Stimulated activated CD8-positive, alpha-beta memory T cell treated with anti-CD3 and anti-CD28 coated beads, Interleukin-2, amount 100 ng/mL, for 48 hours (primary cell): ENCODE measurements at regions not wholly inside any gene's neighbourhood (a gene's known extent, or its start where the extent isn't known, plus 50 kb on each side); places are given as distances from the start of the nearest gene placed in this dataset.

ENCODE experiments used
- DNase-seq, 2 donors: peaks; one replicate each; pipeline ENCODE4 v3.0.0-alpha.2; 2020; ENCODE audit warnings: low read depth in 2 of 2

DNA sequence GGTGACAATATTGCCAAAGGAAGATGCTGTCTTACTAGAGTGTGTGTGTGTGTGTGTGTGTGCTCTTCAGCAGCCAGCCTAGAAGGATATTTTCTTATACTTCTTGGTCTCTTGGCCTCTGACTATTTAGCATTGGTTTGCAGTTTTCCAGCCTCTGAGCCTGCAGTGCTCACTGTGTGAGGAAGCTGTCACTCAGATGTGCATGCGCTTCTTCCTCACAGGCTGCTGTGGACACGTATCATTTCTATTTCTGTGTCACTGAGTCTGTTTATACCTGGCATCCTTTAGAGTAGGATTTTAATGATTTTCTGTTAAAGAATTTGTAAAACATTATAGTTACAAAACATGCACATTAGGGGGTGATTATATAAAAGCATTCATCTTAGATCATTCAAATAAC lies 83.3 kb downstream of the ALDH8A1 start:
- no peak for DNase-seq

DNA sequence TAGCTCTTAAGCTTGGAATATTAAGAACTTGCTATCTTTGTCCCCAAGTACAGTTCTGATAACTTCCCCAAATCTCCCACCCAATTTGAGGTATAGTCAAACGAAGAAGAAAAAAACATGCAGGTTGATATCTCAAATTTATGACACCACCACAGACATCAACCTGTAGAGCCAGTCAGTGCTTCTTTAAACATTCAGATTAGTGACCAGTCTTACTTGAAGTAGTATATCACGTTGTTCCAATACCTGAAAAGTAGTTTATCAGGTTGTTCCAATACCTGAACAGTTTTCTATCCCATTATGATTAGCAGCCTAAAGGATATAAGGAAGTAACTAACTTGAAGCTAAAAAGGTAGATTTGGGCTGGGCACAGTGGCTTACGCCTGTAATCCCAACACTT lies 85.3 kb downstream of the ALDH8A1 start:
- DNase-seq: no peak

DNA sequence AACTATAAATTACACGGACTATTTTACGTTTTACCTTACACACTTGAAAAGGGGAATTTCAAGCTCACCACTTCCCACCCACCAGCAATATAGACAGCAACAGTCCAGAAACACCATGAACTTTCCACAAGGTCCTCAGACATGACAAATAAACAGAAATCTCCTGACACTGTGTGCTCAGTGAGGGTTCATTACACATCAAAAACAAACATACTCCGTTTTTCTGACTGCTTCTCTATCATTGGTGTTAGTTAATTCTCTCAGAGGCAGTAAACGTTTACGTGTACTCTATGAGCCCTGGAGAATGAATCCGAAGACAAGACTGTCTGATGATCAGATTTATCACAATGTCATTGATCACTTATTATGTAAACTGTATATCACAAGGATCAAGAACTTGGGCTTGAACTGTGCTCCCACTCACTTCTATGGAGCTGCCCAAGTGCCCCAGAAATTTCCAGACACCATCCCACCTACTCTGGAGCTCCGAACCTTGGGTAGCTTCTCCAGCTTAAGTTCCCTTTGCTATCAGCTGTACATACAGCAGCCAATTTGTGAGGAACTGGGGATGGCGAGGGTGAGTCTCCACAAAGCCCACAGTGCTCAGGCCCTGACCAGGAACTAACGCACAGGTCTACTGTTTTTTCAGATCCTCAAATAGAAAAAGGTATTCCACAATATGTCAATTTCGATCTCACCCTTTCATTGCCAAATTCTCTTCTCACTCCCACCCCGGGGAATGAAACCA lies 86.0 kb downstream of the ALDH8A1 start:
- DNase-seq: no peak

DNA sequence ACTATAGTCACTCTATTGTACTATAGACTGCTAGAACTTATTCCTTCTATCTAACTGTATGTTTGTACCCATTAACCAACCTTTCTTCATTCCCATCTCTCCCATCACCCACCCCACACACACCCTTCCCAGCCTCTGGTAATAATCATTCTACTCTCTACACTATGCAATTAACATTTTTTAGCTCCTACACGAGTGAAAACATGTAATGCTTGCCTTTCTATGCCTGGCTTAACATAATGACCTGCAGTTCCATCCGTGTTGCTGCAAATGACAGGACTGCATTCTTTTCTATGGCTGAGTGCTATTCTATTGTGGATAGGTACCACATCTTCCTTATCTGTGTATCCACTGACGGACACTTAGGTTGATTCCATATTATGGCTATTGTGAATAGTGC lies 95.5 kb downstream of the ALDH8A1 start:
- DNase-seq: no peak

DNA sequence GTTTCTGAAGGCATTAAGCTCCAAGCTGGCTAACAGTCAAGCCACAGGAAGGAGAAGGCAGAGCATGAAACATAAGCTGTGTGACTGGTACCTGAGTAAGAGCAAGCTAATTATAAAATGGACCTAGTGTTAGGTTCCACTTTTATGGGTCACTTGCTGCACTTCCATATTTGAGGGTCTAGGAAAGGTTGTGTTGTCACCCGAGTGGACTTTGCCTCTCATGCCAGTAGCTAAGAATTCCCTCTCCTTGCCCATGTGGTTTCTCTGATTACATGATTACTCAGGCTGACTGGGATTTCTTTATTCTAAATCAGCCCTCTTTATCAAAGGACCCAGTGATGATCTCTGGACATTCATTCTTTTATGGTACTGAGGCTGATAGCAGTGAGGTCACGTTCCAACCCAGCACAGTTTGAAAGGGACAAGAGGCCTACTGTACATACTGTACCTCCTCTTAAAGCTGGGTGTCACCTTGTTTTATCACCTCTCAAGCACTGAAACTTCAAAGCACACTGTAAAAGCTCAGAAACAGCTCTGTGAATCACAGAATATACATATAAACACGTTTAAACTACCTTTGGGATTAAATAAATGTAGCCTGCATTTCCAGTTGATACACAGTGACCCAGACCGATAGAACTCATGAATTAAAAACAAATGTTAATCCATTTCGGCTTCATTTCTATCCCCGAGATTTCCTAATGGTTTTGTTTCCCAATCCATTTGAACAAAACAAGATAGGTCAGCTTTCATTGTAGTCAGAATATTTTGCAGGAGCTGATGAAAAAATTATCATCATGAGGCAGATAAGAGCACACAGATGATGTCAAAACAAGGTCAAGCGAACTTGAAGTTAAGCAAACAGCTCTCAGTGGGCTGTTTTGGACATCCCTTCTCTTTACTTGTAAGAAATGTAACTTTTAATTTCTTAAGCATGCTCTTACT lies 96.5 kb downstream of the ALDH8A1 start:
- no peak for DNase-seq

DNA sequence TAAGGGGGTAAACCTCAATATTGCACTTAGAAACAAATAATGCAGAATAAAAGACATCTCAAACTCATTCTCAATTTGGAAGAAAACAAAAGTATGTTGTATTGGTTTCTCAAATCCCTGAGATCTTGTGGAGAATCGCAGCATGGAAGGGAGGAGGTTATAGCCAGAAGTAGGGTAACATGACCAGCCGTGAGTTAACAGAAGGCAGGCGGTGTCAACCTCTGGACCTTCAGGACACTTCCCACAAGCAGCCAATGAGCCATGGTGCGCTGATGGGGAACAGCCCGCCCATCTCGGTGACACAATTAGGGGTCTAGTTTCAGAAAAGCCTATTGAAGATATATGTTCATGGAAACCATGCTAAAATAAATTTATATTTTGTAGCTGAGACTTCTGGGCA lies 98.4 kb downstream of the ALDH8A1 start:
- DNase-seq: no peak

DNA sequence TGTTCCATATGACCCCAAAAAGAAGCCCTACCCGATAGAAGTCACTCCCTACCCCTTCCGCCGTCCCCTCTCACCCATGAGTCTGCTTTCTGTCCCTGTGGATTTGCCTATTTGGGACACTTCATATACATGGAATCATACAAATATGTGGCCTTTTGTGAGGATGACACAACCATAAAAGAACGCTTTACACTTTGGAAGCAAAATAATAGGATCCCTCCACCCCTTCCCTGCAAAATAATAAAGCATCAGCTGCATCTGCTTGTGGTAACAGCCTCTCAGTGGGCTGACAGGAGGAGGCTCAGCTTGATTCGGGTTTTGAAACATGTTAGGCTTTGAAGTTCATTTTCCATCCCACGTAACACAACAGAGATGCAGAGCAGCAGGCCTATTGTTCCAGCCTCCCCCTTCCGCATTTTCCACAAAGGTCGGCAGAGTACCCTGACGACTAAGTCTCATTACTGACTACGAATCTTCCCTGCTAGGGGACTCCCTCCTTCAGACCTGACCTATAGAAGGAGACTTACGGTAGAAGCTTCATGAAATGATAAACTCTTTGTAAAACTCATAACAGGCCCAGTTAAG lies 99.1 kb downstream of the ALDH8A1 start:
- DNase-seq: no peak

DNA sequence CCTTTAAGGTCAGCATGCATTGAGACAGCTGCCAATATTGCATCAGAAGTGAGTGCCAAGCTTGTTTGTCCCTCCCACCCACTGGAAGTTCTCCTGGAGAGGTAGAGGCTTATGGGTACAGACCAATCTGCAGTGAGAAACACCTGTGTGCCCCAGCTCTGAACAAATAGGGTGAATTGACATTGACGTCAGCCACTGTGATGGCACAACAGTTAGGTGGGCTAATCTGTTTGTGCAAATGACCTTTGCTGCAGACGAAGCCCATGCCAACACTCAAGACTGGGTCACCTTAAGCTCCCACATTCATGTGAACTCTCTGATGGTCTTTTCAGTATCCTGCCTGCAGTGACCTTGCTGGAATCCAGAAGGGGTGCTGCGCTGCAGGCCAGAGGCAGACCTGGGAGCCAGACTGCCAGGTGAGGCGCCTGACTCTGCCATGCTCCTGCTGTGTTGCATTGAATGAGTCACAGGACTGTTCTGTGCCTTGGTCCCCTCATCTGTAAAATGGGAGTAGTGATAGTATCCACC lies 99.9 kb downstream of the ALDH8A1 start:
- no peak for DNase-seq

DNA sequence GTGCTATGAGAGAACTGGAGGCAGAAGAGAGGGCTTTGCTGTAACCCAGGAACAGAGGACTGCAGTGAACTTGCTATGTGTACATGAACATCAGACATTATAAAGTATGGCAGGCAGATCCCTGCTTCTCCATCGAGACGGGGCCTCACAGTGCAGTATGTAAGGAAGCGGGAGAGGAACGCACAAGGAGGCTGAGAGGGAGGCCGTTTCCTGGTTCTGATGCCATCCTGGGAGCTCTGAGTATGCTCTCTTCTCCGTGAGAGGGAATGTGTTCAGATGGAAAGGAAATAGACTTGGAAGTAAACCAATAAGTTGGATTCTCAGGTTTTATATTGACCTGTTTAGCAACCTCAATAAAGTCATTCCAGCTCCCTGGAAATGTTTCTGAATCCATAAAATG lies 101.8 kb downstream of the ALDH8A1 start:
- DNase-seq: no peak

DNA sequence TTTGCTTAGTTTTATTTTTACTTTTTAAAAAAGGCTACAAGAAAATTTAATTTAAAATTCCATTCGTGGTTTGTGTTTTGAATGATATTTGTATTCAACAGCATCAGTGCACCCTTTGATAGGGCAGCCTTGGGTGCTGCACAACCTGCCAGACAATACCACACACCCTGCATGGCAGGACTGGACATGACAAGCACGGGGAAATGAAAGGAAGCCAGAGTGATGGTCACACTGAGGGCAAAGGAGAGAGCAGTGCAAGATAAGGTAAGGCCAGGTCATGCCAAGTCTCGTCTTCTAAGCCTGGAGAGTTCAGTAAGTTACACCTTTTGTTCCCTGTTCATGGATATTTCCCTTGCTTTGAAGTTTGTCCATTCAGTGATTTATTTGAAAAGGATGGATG lies 103.0 kb downstream of the ALDH8A1 start:
- DNase-seq: no peak

DNA sequence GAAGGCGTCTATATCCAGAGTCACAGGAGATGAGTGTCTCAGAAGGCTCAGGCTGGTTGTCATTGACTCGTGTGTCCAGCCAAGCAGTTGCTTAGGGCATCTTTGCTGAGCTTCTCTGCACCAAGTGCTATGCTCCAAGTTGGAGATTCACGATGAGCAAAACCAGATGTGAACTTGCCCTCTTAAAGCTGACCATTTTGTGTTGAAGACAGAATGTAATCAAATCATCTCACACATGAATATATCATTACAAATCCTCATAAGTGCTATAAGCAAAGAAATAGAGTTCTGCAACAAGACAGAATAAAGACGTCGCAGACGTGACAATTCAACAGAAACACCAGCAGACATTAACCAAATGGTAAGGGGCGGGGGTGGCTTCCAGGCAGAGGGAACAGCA lies 103.9 kb downstream of the ALDH8A1 start:
- no peak for DNase-seq

DNA sequence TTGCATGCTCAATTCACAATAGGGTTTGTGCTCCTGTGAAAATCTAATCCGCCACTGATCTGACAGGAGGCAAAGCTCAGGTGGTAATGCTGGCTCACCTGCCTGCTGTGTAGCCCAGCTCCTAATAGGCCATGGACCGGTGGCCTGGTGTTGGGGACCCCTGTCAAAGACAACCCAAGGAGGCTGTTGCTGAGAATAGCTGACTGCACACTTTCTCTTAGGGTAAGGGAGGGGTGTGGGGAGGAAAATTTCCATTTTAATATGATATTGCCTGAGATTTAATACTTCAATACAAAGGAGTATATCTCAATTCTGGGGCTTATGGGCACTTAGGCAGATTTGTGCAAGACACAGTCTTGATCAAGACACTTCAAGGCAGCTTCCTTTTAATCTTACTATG lies 105.8 kb downstream of the ALDH8A1 start:
- no peak for DNase-seq

DNA sequence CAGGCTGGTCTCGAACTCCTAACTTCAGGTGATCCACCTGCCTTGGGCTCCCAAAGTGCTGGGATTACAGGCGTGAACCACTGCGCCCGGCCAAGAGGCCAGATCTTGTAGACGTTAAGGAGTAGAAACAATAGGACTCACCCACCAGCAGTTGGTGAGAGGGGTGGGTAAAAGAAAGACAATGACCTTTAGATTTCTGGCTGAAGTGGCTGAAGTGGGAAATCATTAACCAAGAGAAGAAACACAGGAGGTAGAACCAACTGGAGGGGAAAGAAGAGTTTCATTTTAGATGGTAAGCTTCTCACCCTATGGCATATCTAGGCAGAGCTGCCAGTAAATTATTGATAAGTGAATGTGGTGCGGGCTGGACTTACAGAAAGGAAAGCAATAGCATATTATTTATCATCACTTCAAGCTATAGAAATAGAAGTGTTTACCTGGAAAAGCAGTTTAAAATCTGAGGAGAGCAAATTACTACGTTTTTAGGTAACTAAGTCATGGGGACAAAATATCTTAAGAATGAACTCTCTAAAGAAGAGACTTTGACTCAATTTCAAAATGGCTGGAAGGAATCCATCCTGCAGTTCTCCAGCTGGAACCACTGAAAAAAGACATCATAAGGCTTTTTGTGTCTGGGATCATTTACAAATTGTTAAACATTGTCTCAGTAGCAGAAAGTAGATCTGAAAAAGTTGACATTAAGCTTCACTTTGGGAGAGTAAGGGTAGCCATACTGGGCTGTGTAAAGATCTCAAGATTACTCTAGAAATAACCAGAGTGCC lies 109.6 kb downstream of the ALDH8A1 start:
- DNase-seq: no peak

DNA sequence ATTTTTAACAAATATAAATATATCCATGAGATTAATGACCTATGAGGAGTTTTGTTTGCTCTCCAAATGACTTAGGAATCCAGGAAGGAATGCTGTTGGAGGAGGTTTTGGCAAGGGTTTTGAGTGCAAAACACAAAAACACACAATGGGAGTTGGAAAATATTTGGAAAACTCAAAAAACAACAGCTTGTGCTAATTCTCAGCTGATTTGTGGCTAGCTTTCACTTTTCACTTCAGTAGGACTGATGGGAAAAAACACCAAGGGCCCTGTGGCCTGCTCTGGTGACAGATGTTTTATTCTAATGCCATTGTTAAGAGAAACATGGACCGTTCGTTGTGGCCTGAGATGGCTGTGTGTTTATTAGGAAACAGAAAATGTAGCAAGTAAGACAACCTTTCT lies 113.9 kb downstream of the ALDH8A1 start:
- no peak for DNase-seq

DNA sequence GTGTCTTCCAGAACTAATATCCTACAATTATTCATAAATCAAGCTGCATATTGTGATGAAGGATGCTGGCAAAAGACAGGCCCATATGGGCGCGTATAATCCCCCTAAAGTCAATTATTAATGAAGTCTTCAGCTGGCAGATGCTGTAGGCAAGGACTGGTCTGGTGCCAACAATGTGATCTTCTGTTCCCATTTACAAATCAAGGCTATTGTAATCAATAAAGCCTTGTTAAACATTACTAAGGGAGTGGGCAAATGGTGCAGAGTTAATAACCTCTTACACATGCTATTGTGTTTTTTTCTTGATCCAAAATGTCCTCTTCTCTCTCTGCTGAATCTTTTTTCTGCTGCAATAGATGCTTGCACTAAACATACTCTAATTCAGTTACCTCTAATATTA lies 119.0 kb downstream of the ALDH8A1 start:
- no peak for DNase-seq

DNA sequence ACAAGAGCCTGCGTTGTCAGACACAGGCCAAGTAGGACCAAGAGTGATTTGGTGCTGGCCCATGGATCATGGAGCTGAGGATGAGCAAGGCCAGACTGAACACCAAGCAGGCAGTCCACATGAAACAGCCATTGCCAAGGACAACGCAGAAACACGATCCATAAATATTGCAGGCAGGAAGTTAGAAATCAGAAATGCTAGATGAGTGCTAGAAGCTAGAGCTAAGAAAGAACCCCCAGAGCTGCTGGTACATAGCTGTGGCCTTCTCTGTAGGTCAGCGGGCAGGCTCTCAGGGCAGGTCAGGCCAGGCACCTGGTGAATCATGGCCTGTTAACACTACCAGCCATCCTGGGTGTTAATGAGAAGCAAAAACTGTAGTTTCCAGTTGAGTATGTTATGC lies 119.7 kb downstream of the ALDH8A1 start:
- DNase-seq: no peak

DNA sequence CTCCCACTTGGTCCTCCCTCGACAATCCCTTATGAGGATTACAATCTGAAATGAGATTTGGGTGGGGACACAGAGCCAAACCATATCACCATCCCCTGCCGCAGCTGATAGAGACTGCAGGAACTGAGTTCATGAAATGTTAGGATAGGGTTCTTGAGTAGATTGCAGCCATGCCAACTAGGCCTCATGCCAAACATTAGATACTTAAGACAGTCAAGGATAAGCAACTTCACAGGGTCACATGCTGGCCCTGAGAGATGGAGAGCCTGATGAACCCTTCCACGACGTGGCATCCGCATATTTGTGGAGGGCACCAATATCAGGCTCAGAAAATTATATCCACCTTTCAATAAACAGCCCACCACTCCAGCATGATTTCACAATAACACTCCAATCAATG lies 121.3 kb downstream of the ALDH8A1 start:
- no peak for DNase-seq

DNA sequence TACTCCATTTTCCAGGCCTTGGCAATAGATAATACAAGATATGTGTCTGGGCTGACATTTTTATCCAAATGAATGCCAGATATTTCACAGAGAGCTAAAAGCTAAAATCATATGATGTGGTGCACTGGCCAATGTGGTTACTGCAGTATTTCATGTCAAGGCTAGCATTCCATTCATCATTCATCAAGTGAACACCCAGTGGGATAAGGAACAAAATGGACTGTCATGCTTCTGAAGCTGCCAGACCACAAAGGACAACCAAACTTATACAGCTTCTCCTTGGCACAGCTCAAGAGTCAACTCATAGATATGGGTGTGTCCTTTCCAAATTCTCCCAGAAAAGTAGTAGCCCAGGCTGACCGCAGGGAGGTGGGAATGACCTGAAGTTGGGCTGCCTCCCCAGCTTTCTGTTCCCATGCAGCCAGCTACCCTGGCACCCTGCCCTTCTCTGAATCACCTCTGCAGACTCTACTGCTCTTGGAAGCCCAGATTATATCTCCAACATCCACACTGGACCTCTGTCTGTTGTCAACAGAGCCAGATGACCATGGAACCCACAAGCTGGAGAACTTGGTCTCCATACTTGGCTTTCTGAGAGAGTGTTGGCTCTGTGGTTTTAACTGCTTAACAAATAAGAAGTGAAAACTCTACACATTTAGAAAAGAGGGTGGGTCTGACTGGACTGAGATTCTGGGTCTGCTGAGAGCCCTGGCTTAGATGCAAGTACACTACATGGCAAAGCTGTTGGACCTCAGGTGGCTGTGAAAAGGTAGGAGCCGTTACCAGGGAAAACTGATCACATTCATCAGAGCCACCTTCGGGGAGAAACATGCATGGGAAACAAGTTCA lies 122.8 kb downstream of the ALDH8A1 start:
- DNase-seq: no peak

DNA sequence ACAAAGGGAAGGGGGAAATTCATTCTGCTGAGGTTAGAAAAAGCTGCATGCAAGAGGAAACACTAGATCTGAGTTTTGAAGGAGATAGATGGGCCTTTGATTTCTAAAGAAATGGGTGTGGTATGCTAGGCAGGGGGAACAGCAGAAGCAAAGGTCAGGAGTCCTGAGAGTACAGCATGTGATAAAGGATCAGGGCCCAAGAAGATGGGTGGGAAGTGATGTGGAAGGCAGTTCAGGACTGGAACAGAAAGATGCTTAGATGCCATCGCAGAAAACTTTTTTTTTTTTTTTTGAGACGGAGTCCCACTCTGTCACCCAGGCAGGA lies 126.2 kb downstream of the ALDH8A1 start:
- DNase-seq: no peak

DNA sequence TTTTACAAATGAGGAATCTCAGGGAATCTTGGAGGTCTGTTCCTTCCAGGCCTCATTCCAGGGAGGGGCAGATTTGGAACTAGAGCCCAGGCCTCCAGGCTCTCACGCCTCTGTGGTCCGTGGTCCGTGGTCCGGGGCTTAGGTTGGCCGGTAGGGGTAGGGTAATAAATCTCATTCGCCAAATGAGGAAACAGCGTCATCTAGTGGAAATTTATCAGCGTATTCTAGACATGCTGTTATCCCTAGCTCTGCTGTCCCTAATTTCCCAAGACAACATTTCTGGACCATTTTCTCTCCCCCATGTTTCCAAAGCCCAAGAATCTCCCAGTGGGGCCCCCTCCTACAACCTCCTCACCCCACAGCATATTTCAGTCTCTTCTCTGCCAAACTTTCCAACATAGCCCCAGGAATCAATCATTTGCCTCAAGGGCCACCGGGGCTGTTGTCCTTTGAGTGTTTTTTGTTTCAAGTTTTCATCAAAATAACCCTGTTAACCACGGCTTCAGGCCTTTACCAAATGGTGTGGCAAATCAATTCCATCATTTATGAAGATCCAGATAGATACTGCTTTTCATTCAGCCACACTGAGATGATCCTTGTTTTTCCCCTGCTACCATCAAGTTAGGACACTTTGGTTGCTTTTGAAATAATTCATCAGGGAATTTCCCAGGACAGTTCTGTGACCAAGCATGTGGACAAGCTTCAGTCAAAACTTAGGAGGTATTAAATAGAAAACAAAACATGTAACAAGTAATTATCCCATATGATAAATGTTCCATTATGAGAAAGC lies 126.8 kb downstream of the ALDH8A1 start:
- peak; percentile 2 to 3 for DNase-seq
